HEK293T (cell line): ENCODE measurements at regions not wholly inside any gene's neighbourhood (a gene's known extent, or its start where the extent isn't known, plus 50 kb on each side); places are given as distances from the start of the nearest gene placed in this dataset.

Experiments
- CTCF ChIA-PET: fragments of 350-600 bp; formaldehyde crosslinking; extraction: SDS; loops from one replicate; lab custom pipeline; 2021; ENCODE audit warnings: antibody characterized with exemption, inconsistent platforms; lab: Yijun Ruan, JAX
- POLR2A ChIA-PET: fragments of 350-600 bp; formaldehyde crosslinking; extraction: SDS; loops from one replicate; lab custom pipeline; 2020; ENCODE audit warnings: antibody characterized with exemption, inconsistent platforms; lab: Yijun Ruan, JAX
- DNase-seq: peaks from one replicate; pipeline ENCODE4 v3.0.0; 2012; ENCODE audit warnings: mixed read lengths; ENCODE audit errors: extremely low spot score
- ARNT ChIP-seq: fragments of 450-650 bp; IDR thresholded peaks from 2 replicates; pipeline ENCODE4 v1.6.1; 2017; ENCODE audit warnings: mild to moderate bottlenecking
- BHLHE40 ChIP-seq: fragments of 450-650 bp; IDR thresholded peaks from 2 replicates; pipeline ENCODE4 v1.6.1; 2016; ENCODE audit warnings: mild to moderate bottlenecking, moderate library complexity, borderline replicate concordance
- CTBP1 ChIP-seq: fragments of 450-650 bp; IDR thresholded peaks from 2 replicates; pipeline ENCODE4 v1.6.1; 2016; ENCODE audit warnings: borderline replicate concordance
- ELF4 ChIP-seq: fragments of 450-650 bp; IDR thresholded peaks from 2 replicates; pipeline ENCODE4 v1.6.1; 2017; ENCODE audit warnings: antibody characterized with exemption
- FOXA1 ChIP-seq: fragments of 450-650 bp; IDR thresholded peaks from 2 replicates; pipeline ENCODE4 v1.6.1; 2016; ENCODE audit warnings: mild to moderate bottlenecking
- FOXK2 ChIP-seq: fragments of 450-650 bp; IDR thresholded peaks from 2 replicates; pipeline ENCODE4 v1.6.1; 2016; ENCODE audit warnings: mild to moderate bottlenecking
- FOXM1 ChIP-seq: fragments of 450-650 bp; IDR thresholded peaks from 2 replicates; pipeline ENCODE4 v1.6.1; 2017; ENCODE audit warnings: mild to moderate bottlenecking, borderline replicate concordance
- HDGF ChIP-seq: fragments of 450-650 bp; IDR thresholded peaks from 2 replicates; pipeline ENCODE4 v1.6.1; 2017; ENCODE audit warnings: antibody characterized with exemption, borderline replicate concordance
- L3MBTL2 ChIP-seq: fragments of 450-650 bp; conservative IDR thresholded peaks from 2 replicates; pipeline ENCODE4 v1.6.1; 2016; ENCODE audit warnings: mild to moderate bottlenecking
- LEF1 ChIP-seq: fragments of 450-650 bp; IDR thresholded peaks from 2 replicates; pipeline ENCODE4 v1.6.1; 2017; ENCODE audit warnings: mild to moderate bottlenecking, borderline replicate concordance
- NFRKB ChIP-seq: fragments of 450-650 bp; IDR thresholded peaks from 2 replicates; pipeline ENCODE4 v1.6.1; 2016; ENCODE audit warnings: mild to moderate bottlenecking, moderate library complexity
- PKNOX1 ChIP-seq: fragments of 450-650 bp; IDR thresholded peaks from 2 replicates; pipeline ENCODE4 v1.6.1; 2016
- SP1 ChIP-seq: fragments of 450-650 bp; IDR thresholded peaks from 2 replicates; pipeline ENCODE4 v1.6.1; 2017
- SUZ12 ChIP-seq: fragments of 450-650 bp; IDR thresholded peaks from 2 replicates; pipeline ENCODE4 v1.6.1; 2016; ENCODE audit warnings: mild to moderate bottlenecking
- TARDBP ChIP-seq: fragments of 450-650 bp; IDR thresholded peaks from 2 replicates; pipeline ENCODE4 v1.6.1; 2016
- ZNF384 ChIP-seq: fragments of 450-650 bp; IDR thresholded peaks from 2 replicates; pipeline ENCODE4 v1.6.1; 2016

GRCh38 chr1:95753382-95754016 lies 519.5 kb downstream of the RWDD3 start:
- TF ChIP-seq ZNF384 = no peak
- TF ChIP-seq ELF4 = no peak
- no peak for TF ChIP-seq FOXM1
- TF ChIP-seq LEF1 = no peak
- TF ChIP-seq SP1 = no peak
- no peak for TF ChIP-seq L3MBTL2
- TF ChIP-seq FOXA1 = no peak
- no peak for TF ChIP-seq HDGF
- TF ChIP-seq FOXK2 = no peak
- no peak for TF ChIP-seq ARNT
- no peak for TF ChIP-seq NFRKB
- no peak for TF ChIP-seq TARDBP
- no peak for TF ChIP-seq SUZ12
- no peak for TF ChIP-seq BHLHE40
- TF ChIP-seq CTBP1 = no peak
- TF ChIP-seq PKNOX1 = no peak
- DNase-seq = no peak
- CTCF ChIA-PET = no interaction called here
- POLR2A ChIA-PET = no interaction called here

- ChIA-PET CTCF (no interaction called here), POLR2A (no interaction called here)
- DNase-seq = no peak
- TF ChIP-seq ELF4 (no peak), ARNT (no peak), LEF1 (no peak), HDGF (no peak), FOXA1 (no peak), TARDBP (no peak), FOXM1 (no peak), FOXK2 (no peak), CTBP1 (no peak), NFRKB (no peak), SUZ12 (no peak), PKNOX1 (no peak), ZNF384 (no peak), BHLHE40 (no peak)
Observed at GRCh38 chr1:95754412-95754811, 520.4 kb downstream of the RWDD3 start.

- ChIA-PET POLR2A (no interaction called here), CTCF (no interaction called here)
Observed at GRCh38 chr1:95766036-95766435, 532.0 kb downstream of the RWDD3 start.

GRCh38 chr1:95770581-95770980 lies 536.6 kb downstream of the RWDD3 start:
- TF ChIP-seq BHLHE40 = no peak
- no peak for TF ChIP-seq HDGF
- TF ChIP-seq LEF1 = no peak
- no peak for TF ChIP-seq L3MBTL2
- TF ChIP-seq FOXK2 = no peak
- no peak for TF ChIP-seq FOXM1
- TF ChIP-seq NFRKB = no peak
- TF ChIP-seq ARNT = no peak
- no peak for TF ChIP-seq CTBP1
- CTCF ChIA-PET = no interaction called here
- POLR2A ChIA-PET = no interaction called here
- DNase-seq = no peak

More at GRCh38 chr1:95766036-95766435, 532.0 kb downstream of the RWDD3 start:
- DNase-seq = no peak
- TF ChIP-seq FOXM1 = no peak
- no peak for TF ChIP-seq SUZ12
- no peak for TF ChIP-seq PKNOX1
- no peak for TF ChIP-seq BHLHE40
- TF ChIP-seq LEF1 = no peak
- no peak for TF ChIP-seq FOXA1
- TF ChIP-seq HDGF = no peak
- TF ChIP-seq TARDBP = no peak
- no peak for TF ChIP-seq CTBP1
- TF ChIP-seq NFRKB = no peak
- TF ChIP-seq SP1 = no peak
- no peak for TF ChIP-seq FOXK2
- TF ChIP-seq ELF4 = no peak
- TF ChIP-seq L3MBTL2 = no peak
- TF ChIP-seq ZNF384 = no peak
- no peak for TF ChIP-seq ARNT

GRCh38 chr1:95778217-95778616 lies 544.2 kb downstream of the RWDD3 start:
- POLR2A ChIA-PET = no interaction called here
- DNase-seq = no peak
- CTCF ChIA-PET = no interaction called here
- no peak for TF ChIP-seq FOXA1
- TF ChIP-seq SUZ12 = no peak
- TF ChIP-seq SP1 = no peak
- no peak for TF ChIP-seq PKNOX1
- TF ChIP-seq TARDBP = no peak
- TF ChIP-seq FOXK2 = no peak
- TF ChIP-seq LEF1 = no peak
- TF ChIP-seq L3MBTL2 = no peak
- no peak for TF ChIP-seq CTBP1
- no peak for TF ChIP-seq BHLHE40
- TF ChIP-seq ZNF384 = no peak
- TF ChIP-seq ARNT = no peak
- TF ChIP-seq FOXM1 = no peak
- TF ChIP-seq NFRKB = no peak
- no peak for TF ChIP-seq HDGF
- TF ChIP-seq ELF4 = no peak
